Hematopoietic multipotent progenitor cell treated with erythropoietin and hydrocortisone succinate and interleukin-3 and kit ligand, for 8 days (in vitro differentiated cells): ENCODE measurements at regions not wholly inside any gene's neighbourhood (a gene's known extent, or its start where the extent isn't known, plus 50 kb on each side); places are given as distances from the start of the nearest gene placed in this dataset.

Source experiments
- DNase-seq: peaks from one replicate; pipeline ENCODE4 v3.0.0-alpha.2; 2015

DNA sequence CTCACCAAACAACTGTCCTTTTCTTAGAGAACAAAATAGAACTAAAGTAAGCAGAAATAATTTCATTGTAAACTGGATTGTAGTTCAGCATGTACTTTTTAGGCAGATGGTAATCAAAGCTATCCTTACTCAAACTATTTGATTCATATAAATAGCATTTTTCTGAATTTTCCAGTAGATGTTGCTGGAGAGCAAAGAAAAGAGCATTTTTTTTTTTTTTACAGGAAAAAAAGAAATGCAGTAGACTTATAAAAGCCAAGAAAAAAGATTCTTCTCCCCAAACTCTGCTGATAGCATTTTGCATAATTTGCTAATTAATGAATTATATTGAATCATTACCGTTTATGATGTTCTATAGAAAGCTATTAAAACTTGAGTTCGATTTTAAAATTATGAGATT lies 715.3 kb upstream of the WWC1 start:
- DNase-seq: no peak

DNA sequence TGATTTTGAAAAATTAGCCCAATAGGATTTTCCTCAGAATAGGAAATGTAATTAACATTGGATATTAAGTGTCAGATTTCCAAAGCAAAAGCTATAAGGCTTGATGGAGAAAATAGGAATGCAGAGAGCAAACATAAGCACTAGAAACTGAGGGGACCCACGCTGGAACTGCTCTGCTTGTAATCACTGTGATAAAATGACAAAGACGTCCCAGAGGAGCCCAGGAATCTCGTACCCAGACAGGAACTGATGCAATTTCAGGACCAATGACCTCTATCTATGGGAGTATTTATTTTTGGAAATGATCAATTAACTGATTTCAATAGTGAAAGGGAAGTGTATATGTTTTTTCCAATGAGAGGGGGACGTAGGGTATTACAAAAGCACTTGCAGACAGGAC lies 714.5 kb upstream of the WWC1 start:
- no peak for DNase-seq

DNA sequence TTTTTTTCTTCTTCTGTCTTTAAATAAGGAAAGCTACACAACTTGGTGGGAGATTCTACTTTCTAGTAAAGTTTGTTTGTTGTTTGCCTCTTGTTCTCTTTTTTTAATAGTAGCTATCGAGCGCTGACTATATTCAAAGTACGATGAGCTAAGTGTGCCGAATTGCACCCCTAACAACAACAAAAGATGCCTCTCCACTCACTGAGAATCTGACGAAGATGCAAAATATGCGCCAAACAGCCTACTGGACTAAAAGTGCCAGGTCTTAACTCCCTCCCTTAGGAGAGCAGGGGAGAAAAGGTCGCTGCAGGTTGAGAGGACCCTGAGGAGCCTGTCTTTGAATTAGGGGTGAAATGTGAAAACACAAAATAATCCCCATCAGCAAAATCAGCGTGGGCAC lies 713.8 kb upstream of the WWC1 start:
- no peak for DNase-seq

DNA sequence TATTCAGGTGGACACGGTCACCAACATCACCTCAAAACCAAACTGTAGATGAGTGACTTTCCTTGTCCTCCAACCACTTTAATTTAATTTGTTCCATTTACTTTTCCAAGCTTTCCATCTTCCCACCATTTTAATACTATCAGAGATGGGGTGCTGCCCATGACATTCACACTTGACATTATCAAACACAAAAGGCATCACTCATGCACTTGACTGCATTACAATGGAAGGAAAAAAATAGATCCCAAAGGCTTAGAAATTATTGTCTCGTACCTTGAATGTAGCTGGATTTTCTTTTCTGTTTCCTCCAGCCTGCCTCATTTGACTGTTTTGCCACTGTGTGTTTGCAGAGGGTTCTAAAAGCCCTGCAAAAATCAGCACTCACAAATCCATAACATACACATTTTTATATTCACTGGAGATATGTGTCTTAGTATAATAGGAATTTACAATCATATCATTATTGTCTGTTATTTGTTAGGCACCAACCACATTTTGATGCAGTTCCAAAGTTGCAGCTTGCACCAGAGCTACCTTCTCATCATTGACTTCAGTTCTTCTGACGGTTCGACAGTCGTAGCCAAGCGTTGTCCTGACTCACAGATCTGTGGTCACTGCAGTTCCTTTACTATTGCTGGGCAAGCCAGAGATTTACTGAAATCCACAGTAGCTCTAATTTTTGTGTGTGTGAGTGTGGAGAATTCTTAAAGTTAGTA lies 712.3 kb upstream of the WWC1 start:
- DNase-seq: no peak

DNA sequence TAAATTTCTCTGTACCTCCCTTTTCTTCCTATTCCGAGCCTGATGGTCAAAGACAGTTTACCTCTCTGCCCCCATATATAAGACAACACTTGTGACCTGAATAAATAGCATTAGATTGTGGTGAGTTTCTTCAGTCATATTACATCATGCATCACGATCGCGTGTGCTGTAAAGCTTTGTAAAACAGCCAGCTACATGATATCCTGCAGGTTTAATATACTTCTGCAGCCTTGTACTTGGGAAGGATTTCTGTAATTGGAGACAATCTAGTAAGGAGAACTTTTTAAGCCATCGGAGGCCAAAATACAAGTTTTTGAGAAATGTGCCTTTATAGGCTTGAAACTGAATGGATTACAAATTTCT lies 711.8 kb upstream of the WWC1 start:
- no peak for DNase-seq

DNA sequence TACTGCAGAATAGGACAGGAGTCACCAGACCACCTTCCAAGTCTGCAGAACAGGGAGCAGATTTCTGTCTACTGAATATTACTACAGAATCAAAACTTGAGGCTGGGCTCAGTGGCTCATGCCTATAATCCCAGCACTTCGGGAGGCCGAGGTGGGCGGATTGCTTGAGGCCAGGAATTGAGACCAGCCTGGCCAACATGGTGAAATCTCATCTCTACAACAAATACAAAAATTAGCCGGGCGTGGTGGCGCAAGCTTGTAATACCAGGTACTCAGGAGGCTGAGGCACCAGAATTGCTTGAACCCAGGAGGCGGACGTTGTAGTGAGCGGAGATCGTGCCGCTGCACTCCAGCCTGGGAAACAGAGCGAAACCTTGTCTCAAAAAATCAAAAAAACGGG lies 710.8 kb upstream of the WWC1 start:
- DNase-seq: no peak

DNA sequence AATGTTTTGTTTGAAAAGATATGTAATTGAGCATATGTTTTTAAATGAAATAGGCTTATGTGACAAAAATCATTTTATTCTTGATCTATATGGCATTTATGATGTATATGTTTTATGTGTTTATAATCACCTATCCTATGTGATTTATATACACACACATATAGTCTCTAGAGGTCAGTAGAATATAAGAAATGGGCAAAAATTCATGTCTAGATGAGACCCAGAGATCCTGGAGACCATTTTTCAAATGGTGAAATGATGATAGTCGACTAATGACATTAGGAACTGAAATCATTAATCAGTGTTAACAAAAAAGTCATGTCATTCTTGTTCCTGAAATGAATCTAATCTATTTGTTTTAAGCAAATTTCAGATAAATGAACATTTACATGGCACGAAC lies 709.2 kb upstream of the WWC1 start:
- no peak for DNase-seq

DNA sequence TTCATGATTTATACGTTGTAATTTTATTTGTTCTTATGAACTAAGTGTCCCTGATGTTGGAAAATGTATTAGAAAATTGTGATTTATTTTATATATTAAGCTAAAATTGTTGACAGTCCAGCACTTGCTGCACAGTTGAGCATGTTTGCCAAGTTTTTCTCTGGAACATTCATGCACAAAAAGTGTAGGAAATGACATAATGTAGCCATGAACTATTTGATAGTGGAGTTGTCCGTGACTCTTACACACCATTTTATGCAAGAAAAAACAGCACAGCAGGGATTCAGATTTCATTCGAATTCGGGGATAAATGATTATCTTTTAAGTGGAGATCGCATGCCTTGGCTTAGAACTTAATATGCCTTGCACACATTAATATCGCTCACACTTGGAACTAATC lies 708.6 kb upstream of the WWC1 start:
- no peak for DNase-seq

DNA sequence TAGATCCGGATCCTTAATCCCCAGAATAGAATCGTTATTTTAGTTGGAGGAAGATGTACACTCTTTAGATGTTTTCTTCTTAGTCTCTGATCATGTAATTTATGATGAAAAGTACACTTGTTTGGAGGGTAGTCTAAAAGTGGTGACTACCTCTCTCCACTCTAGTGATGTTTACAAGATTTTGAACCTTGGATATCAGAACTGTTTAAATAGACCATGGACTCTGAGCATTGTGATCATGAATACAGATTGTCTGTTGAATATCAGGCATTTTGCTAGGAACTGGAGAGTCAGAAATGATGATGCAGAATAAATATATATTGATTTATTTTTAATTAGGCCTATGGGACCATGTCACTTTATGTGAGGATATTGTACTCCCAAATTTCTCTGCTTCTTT lies 706.3 kb upstream of the WWC1 start:
- no peak for DNase-seq

DNA sequence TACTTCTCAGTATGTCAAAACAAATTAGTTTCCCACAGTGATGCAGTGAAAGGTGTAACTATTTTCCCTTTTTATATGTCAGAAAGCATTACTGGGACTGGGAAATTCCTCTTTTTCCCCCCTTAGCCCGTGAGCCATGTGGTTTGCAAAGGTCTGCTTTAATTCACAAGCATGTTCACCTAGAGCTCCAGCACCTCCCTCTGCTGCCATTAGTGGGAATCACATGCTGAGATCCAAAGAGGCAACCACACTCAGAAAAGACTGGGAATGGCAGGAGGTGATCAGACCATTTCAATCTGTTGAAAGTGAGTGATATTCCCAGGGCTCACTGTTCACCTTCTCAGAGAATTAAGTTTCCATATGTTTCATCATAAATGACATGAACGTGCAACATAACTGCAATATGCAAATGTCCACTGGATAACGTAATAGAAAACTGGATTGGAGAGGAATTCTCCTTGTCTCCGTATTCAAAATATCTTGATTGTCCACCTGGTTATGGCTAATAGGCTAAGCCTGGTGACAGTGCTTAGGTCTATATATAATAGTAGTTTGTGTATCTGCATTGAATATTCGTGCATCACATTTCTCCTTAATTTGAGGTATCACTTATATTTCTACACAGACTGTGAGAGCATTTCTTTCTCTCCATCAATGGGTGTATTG lies 703.5 kb upstream of the WWC1 start:
- DNase-seq: peak; percentile 1

DNA sequence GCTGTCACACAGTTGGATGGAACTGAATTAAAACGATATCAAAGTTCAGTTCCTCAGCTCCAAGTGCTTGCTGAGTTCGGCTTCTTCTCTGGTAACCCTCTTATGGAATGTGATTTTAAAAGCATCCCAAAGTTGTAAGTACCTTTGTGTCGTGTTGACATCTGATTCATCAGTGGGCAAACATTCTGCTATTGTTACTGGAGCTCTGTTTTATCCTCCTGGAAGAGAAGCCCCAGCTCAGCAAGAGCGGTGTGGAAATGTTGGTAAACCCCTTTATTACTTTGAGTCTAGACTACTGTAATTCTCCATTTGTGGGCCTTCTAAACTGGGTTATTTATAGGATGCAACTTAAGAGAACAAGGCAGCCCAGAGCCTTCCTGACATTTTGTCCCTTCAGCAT lies 699.3 kb upstream of the WWC1 start:
- DNase-seq: no peak

DNA sequence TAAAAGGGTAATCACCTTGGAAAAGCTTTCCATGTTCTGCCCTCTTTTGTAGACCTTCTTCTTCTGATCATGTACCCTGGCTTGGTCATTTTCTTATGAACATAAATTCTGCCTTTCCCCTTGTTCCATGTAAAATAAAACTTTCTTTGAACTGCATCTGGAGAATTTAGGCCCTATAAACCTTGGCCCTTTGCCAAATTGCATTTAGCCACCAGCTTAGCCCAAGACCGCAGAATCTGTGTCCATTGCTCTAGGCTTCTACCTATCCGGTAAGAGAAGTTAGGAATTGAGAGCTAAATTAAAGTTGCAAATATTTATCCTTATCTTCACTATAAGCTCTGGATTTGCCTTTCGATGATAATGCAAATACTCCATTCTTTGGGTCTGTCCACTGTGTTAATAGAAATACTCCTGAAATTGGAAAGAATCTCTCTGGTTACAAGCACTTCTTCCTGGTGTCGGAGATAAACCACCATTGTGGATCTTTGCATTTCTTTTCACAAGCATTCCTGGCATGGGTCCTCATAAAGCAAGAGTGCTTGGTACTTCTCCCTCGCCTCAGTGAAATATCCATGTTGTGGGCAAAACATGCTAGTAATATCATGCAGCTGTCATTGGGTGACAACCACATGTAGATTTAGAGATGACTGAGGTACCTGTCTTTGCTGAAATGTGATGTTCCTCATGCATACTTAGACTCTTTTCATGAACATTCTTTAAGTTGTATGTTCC lies 698.0 kb upstream of the WWC1 start:
- DNase-seq: no peak

DNA sequence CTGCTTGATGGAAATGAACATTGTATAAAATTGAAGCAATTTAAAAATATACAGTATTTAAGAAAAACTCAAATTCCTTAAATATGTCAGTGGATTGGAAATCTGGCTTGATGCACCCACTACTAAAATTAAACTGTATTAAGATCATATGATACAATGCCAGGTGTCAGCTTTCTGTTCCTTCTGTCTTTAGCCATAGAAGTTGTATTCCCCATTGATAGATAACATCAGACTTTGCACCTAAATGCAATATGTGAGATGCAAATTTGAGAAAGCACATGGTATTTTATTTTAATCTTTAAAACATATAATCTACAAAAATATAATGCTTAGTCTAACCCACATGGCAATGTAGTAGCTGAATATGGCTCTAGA lies 697.4 kb upstream of the WWC1 start:
- no peak for DNase-seq

DNA sequence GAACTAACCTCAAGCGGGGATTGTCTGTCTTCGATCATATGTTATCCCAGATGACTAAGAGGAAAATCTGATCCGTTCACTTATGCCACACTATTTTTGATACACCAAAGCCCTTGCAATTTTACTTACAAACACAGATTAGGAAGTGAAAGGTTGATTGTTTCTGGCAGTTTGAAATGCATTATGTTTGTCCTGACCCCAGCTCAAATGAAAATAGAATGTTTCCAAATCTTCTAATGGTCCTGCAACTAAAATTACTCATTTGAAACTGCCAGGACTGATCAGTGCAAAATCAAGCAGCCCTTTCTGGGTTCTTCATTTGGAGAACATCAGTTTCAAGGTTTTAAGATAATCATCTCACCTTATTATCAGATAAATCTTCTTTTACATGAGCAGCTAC lies 696.7 kb upstream of the WWC1 start:
- DNase-seq: no peak

DNA sequence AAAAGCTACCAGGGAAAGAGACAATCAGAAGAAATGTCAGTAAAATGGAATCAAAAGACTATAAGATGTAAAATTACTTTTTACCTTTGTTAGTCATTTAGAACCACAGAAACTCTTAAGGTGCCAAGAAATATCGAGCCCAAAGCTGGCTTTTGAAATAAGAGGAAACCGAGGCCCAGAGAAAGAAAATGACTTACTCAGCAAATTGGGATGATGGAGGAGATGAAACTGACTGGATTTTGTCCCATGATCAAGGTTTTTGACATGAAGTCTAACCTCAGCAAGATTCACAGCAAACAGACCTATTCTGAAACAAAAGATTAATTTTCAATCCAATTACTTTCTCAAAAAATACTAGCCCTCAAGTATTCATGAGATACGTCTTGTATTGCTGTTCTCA lies 696.2 kb upstream of the WWC1 start:
- no peak for DNase-seq

DNA sequence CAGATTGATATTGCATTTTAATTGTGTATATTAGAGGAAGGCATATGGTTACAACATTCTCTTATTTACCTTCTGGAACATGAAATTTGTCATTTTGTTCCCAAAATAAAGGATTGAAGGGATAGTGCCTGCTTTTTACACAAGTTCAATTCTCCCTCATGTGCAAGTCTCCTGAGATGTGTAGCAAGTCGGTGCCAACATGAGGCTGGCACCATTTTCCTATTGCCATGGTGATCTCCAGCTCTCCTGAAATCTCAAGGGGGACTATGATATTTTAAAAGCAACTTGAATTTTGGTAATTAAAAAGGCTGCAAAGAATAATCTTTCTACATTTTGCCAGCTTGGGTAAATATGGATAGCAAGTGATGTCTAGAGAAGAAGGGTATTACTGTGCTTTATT lies 693.3 kb upstream of the WWC1 start:
- no peak for DNase-seq

DNA sequence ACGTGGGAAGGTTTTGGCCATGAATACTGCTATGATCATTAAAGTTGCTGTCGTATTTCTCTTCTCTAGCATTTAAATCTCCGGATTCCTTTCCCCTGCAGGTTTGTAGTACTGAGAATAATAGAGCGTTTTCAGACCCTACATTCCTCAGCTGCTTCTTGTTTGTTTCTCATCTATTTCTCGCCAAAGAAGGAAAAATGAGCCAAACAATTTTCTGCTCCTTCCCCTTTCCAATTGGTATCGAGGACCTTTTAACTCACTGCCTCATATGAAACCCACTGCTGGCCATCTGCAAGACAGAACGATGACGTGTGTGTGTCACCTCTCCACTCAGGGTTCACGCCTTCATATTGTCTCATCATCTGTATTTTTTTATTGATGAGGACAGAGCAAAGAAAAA lies 689.4 kb upstream of the WWC1 start:
- DNase-seq: no peak

DNA sequence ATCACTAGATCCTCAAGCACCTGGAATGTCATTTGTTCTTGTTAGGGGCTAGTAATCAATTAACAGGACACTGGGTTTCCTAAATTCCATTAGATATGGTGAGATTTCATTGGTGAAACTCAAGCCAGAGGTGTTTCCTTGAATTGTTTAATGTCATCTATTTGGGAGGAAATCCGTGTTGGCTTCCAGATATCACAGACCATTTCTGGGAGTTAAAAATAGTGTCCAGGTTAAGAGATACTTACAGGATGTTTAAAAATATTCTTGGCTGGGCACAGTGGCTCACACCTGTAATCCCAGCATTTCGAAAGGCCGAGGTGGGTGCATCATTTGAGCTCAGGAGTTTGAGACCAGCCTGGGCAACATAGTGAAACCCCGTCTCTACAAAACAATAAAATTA lies 688.3 kb upstream of the WWC1 start:
- no peak for DNase-seq

DNA sequence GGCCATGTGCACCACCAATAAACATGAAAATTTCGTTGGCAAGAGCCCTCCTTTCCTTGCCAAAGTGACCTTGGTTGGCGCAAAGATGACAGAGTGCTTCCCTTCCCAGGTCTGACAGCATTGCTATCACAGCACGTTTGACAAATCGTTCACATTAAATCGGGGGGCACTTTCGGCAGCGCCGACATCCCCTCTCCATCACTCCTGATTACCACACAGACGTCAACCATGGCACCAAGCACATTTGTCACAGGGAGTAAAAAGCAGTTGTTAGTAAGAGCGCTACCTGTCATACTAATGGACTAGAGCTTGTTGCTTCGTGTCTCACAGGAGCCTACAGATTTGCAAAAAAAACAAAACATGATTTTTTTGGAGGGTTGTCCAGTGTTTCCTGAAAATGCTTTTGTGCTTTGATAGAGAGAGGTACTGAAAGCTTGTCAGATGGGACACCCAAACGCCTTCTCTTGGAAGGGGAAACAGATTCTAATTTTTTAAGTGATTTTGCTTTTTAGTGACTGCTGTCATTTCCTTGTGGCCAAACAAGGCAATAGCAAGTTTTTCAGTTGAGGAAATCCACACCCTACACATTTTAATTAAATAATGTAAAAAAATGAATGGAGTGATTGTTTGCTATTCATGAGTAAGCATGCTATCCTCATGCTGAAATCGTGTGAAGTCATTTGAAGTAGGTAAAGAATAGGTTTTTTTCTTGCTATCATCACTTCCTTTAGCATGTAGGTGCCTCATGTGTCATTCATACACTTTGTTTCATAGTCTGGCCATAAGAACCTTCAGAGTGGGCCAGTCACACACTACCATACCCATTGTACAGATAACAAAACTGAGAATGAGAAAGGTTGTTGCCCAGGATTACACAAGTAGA lies 682.8 kb upstream of the WWC1 start:
- no peak for DNase-seq

DNA sequence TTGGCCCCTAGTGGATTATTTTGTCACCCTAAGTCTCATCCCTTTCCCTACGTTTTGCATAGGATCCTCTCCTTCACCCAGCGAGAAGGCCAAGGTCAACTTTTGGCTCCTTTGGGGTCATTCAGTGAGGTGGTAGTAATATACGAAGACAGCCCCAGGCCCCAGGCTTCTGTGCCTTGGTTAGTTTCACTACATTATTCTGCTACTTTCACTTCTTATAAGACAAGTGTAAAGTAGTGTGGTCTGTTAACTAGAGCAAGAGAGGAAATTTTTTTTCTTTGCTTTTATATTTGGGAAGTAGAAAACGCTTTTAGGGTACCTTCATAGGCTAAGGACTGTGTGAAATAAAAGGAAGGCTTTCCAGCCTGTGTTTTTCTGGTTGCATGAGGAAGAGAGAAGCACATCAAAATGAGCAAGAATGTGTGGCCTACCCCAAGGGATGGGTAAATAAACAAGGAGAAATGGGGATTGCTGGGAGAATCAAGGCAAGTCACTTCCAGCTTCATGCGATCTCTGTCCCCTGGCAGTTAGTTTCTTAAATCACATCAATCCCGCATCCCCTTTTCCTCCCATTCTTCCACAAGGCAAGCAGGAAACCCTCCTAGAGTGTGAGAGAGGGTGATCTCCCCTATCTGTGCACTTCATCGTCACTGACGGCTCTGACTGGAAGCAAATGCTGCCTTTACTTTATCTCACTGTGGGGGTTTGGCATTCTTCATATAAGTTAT lies 677.0 kb upstream of the WWC1 start:
- DNase-seq: no peak

DNA sequence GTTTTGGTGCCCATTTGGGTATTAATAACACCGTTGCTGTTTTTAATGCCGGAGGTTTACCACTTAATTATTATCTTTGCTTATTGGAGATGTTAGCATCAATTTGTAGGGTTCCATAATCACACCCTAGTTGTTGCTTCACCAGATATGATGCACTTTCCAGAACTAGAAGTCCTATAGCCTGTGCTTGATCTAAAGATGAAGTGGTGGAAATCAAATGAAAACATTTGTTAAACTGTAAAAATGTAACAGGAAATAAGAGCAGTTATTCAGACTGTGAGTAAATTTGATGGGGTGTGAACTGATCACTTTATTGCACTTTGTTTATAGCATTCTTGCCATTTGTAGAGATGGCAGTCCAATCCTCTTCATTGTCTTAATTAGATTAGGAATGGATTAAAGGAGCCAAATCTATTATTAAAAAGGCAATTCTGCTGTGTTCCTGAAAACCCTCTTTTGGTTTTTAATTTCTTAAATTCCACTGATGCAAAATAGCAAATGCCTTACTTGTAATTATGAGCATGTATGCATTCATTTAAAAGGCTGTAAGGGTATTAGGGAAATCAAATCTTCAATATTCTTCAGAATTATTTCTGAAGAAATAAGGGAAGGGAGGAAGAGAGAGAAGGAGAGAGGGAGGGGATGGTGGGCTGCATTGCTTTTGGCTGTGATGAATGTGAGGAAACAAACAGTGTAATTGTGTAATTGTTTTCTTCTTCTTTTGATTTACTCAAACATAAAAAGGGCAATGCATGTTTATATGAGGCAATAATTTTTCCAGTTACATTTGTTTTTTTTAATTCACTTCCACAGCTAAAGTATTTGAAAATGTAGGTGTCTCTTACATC lies 675.2 kb upstream of the WWC1 start:
- DNase-seq: no peak

DNA sequence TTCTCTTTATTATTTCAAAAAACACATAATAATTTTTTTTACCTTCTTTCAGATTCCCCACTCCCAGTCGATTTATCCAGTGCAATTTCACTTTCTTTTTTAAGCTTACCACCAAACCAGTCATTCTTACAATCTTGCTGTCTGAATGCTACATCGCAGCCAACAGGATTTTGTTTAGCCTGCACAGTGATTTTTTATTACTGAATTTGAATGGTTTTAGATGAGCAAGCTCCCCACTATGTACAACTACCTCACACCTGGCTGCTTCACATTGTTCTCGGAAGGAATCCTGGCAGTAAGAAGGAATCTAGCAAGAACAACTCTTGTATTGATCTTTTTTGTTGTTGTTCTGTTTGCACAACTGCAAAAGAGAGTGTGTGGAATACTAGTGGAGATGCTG lies 668.1 kb upstream of the WWC1 start:
- DNase-seq: no peak
